BJ (cell line): ENCODE measurements at regions not wholly inside any gene's neighbourhood (a gene's known extent, or its start where the extent isn't known, plus 50 kb on each side); places are given as distances from the start of the nearest gene placed in this dataset.

ENCODE experiments used
- CTCF ChIA-PET: fragments of 350-600 bp; formaldehyde crosslinking; extraction: SDS; loops from one replicate; lab custom pipeline; 2021; ENCODE audit warnings: antibody characterized with exemption, inconsistent platforms; lab: Yijun Ruan, JAX
- POLR2A ChIA-PET: fragments of 300-600 bp; sonication (Branson Sonifier 250); formaldehyde crosslinking; extraction: SDS; loops from one replicate; lab custom pipeline; 2021; ENCODE audit warnings: antibody characterized with exemption; lab: Charles Lee
- DNase-seq: peaks from one replicate; pipeline ENCODE4 v3.0.0-alpha.2; 2011; ENCODE audit warnings: low read depth
- H3K27me3 ChIP-seq: 2 replicates; pipeline ENCODE4 v1.6.0; 2011; ENCODE audit warnings: low read length; ENCODE audit not compliant: control insufficient read depth, insufficient read depth
- H3K36me3 ChIP-seq: 2 replicates; pipeline ENCODE4 v1.5.1; 2011; ENCODE audit warnings: low read length; ENCODE audit not compliant: control insufficient read depth, insufficient read depth
- H3K4me3 ChIP-seq: 2 replicates; pipeline ENCODE4 v1.5.1; 2011; ENCODE audit warnings: low read depth, mild to moderate bottlenecking, control low read depth, low read length
- TF ChIP-seq, protein P1 (sequence below): IDR thresholded peaks from 2 replicates; pipeline ENCODE4 v1.5.1; 2011; ENCODE audit warnings: low read depth, mild to moderate bottlenecking, control low read depth, inconsistent platforms, low read length, moderate library complexity; ENCODE audit not compliant: insufficient read depth

DNA sequence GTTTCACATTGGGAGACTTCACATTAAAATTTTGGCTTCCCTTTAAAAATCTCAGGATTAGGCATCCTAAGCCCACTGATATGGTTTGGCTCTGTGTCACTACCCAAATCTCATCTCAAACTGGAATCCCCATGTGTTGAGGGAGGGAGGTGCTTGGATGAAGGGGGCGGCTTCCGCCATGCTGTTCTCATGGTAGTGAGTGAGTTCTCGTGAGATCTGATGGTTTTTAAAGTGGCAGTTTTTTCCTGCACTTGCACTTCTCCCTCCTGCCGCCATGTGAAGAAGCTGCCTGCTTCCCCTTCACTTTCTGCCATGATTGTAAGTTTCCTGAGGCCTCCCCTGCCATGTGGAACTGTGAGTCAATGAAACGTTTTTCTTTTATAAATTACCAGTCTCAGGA lies 65.7 kb upstream of the PLXNC1 start:
- POLR2A ChIA-PET: no interaction called here
- no peak overlapping the region for H3K4me3 ChIP-seq
- CTCF ChIA-PET: interaction anchor here (0.9 to 1.7 kb wide), 3 partner anchors 11 to 19 kb away, joined by 3 to 4 read pairs (median 4); no protein-coding TSS in a partner anchor
- DNase-seq: no peak
- no peaks in the 10 kb centered on the region for H3K27me3 ChIP-seq
- H3K36me3 ChIP-seq: no peaks in the 10 kb centered on the region
- TF ChIP-seq, protein P1, sequence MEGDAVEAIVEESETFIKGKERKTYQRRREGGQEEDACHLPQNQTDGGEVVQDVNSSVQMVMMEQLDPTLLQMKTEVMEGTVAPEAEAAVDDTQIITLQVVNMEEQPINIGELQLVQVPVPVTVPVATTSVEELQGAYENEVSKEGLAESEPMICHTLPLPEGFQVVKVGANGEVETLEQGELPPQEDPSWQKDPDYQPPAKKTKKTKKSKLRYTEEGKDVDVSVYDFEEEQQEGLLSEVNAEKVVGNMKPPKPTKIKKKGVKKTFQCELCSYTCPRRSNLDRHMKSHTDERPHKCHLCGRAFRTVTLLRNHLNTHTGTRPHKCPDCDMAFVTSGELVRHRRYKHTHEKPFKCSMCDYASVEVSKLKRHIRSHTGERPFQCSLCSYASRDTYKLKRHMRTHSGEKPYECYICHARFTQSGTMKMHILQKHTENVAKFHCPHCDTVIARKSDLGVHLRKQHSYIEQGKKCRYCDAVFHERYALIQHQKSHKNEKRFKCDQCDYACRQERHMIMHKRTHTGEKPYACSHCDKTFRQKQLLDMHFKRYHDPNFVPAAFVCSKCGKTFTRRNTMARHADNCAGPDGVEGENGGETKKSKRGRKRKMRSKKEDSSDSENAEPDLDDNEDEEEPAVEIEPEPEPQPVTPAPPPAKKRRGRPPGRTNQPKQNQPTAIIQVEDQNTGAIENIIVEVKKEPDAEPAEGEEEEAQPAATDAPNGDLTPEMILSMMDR: no peak

DNA sequence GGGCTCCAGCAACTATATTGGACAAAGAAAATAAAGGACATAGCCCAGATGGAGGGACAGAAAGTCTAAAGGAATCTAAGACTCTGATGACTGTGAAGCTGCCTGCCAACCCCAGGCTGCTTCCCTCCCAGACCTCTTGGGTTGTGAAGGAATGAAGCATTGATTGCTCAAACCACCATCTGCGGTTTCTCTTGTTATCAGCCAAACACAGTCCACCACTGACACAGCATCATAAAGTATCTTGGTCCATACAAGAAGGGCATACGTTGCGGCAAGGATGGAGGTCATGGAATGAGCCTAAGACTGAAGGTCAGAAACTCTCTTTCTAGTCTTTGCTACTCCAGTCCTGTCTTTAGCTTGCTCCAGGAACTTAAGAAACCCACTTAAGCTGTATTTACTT lies 58.5 kb upstream of the PLXNC1 start:
- ChIA-PET POLR2A (no interaction called here), CTCF (interaction anchor here (0.9 to 3.9 kb wide), 2 partner anchors 10 to 14 kb away, joined by 3 to 22 read pairs; no protein-coding TSS in a partner anchor)
- Histone ChIP-seq H3K27me3 (no peaks in the 10 kb centered on the region), H3K4me3 (no peak overlapping the region), H3K36me3 (no peaks in the 10 kb centered on the region)
- TF ChIP-seq, protein P1: no peak
- no peak for DNase-seq

DNA sequence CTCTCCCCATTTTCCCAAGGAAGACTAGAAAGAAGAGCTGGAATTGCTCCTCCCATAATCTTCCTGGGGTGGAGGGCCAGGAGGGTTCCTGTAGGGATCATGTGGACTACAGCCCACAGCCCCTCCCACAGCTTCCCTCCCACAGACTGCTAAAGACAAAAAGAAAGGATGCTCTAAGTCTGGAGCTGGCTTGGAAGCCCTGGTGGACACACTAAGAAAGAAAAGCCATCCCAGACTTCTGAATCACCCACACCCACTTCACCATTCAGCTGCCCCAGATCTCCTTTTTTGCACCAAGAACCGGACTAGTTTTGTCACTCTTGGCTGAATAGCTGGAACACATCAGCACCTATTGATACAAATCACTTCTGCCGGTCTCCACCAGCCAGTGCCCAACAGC lies 56.8 kb upstream of the PLXNC1 start:
- Histone ChIP-seq H3K4me3 (no peak overlapping the region), H3K27me3 (no peaks in the 10 kb centered on the region), H3K36me3 (no peaks in the 10 kb centered on the region)
- no peak for DNase-seq
- ChIA-PET CTCF (interaction anchor here (0.6 to 3.9 kb wide), 4 partner anchors 10 to 101 kb away, joined by 3 to 22 read pairs (median 6); no protein-coding TSS in a partner anchor), POLR2A (no interaction called here)
- TF ChIP-seq, protein P1: no peak

DNA sequence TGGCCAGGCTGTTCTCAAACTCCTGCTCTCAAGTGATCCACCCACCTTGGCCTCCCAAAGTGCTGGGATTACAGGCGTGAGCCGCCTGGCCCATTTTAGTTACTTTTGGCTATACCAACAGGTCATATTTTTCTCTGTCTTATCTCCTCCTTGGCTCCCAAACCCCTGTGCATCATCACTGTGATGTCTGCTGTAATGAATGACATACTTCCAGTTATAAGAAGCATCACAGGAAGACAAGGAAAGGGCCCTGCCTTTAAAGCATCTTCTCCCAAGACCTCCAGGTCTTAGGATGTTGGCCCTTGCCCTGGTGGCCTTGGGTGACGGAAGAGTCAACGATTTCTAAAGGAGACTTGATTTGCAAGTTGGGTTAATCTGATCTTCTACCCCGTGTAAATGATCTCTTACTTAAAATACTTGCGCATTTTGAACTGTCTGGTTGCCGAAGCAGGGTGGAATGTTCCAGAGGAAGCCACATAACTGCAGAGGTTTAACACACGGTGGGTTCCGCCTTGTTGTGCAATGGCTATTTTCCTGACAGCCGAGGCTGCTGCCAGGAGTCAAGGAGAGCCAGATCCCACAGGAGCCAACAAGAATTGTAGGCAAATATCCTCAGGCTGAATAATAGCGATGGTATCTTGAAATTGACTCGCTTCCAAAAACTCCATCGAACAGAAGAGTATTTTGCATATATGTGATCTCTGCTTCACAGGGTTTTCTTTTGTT lies 55.7 kb upstream of the PLXNC1 start:
- ChIA-PET POLR2A (no interaction called here), CTCF (interaction anchor here (1.3 to 3.9 kb wide), 3 partner anchors 9 to 17 kb away, joined by 4 to 22 read pairs (median 10); no protein-coding TSS in a partner anchor)
- TF ChIP-seq, protein P1: no peak
- DNase-seq: no peak
- H3K36me3 ChIP-seq: no peaks in the 10 kb centered on the region
- H3K27me3 ChIP-seq: no peaks in the 10 kb centered on the region
- H3K4me3 ChIP-seq: no peak overlapping the region

DNA sequence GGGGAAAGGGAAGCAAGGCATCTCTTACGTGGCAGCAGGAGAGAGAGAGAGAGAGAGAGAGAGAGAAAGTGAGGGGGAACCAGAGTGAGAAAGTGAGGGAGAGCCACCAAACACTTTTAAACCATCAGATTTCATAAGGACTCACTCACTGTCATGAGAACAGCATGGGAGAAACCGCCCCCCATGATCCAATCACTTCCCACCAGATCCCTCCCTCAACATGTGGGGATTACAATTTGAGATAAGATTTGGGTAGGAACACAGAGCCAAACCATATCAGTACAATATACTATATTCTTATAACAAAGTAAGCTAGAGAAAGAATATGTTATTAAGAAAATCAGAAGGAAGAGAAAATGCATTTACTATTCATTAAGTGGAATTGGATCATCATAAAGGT lies 53.7 kb upstream of the PLXNC1 start:
- no peak for DNase-seq
- CTCF ChIA-PET: interaction anchor here (1.2 kb wide), 1 partner anchor 20 kb away, joined by 3 read pairs; no protein-coding TSS in a partner anchor
- H3K36me3 ChIP-seq: no peaks in the 10 kb centered on the region
- TF ChIP-seq, protein P1: no peak
- H3K27me3 ChIP-seq: no peaks in the 10 kb centered on the region
- no peak overlapping the region for H3K4me3 ChIP-seq
- POLR2A ChIA-PET: no interaction called here
